T-helper 1 cell treated with Interleukin-12 subunit alpha and Interleukin-12 subunit beta and Interleukin-4 antibody, amounts not matched to agents 30 ng/mL and 1 ng/mL, for 36 hours (primary cell): ENCODE measurements at regions not wholly inside any gene's neighbourhood (a gene's known extent, or its start where the extent isn't known, plus 50 kb on each side); places are given as distances from the start of the nearest gene placed in this dataset.
"Not testable (repeated sequence)": the region's sequence is repeated elsewhere in the genome, so short reads cannot be mapped to it uniquely, and the experiment has no call there.

ENCODE experiments used
- intact Hi-C: fragments of 100-400 bp; cut with micrococcal nuclease; formaldehyde crosslinking; loops from one replicate; pipeline ENCODE4 v1.15.1; 2024

GRCh38 chr9:71514344-71514975 is 253.9 kb downstream of the CEMIP2 start:
- intact Hi-C loops = no loop called here

- intact Hi-C loops = no loop called here
Observed at GRCh38 chr9:71509054-71509453, 259.3 kb downstream of the CEMIP2 start.

- intact Hi-C loops = not testable (repeated sequence)
Observed at GRCh38 chr9:71508141-71508540, 260.2 kb downstream of the CEMIP2 start.

- intact Hi-C loops = no loop called here
Observed at GRCh38 chr9:71506821-71507220, 261.5 kb downstream of the CEMIP2 start.

GRCh38 chr9:71504636-71505035 is 263.7 kb downstream of the CEMIP2 start:
- intact Hi-C loops = no loop called here

GRCh38 chr9:71498691-71499090 is 269.6 kb downstream of the CEMIP2 start:
- intact Hi-C loops = no loop called here

GRCh38 chr9:71490810-71491209 is 277.5 kb downstream of the CEMIP2 start:
- intact Hi-C loops = no loop called here

- intact Hi-C loops = no loop called here
Observed at GRCh38 chr9:71487061-71487460, 281.3 kb downstream of the CEMIP2 start.

GRCh38 chr9:71485326-71485725 is 283.0 kb downstream of the CEMIP2 start:
- intact Hi-C loops = no loop called here

GRCh38 chr9:71483436-71483835 is 284.9 kb downstream of the CEMIP2 start:
- intact Hi-C loops = no loop called here

GRCh38 chr9:71479621-71480020 is 288.7 kb downstream of the CEMIP2 start:
- intact Hi-C loops = no loop called here

- intact Hi-C loops = no loop called here
Observed at GRCh38 chr9:71472400-71472799, 295.9 kb downstream of the CEMIP2 start.

- intact Hi-C loops = no loop called here
Observed at GRCh38 chr9:71465392-71465791, 302.9 kb downstream of the CEMIP2 start.

- intact Hi-C loops = no loop called here
Observed at GRCh38 chr9:71459082-71459481, 309.2 kb downstream of the CEMIP2 start.

GRCh38 chr9:71446473-71447411 is 321.6 kb downstream of the CEMIP2 start:
- intact Hi-C loops = loop anchor here (5.0 kb wide), 1 partner anchor 321 kb away; the partner anchor contains the start of gene CEMIP2

- intact Hi-C loops = loop anchor here (5.0 kb wide), 1 partner anchor 321 kb away; the partner anchor contains the start of gene CEMIP2
Observed at GRCh38 chr9:71446106-71446472, 322.2 kb downstream of the CEMIP2 start.

GRCh38 chr9:71442937-71443336 is 321.5 kb upstream of the TRPM3 start:
- intact Hi-C loops = no loop called here

GRCh38 chr9:71441266-71441665 is 319.8 kb upstream of the TRPM3 start:
- intact Hi-C loops = no loop called here

GRCh38 chr9:71431931-71432330 is 310.5 kb upstream of the TRPM3 start:
- intact Hi-C loops = no loop called here

GRCh38 chr9:71407341-71407740 is 285.9 kb upstream of the TRPM3 start:
- intact Hi-C loops = not testable (repeated sequence)

- intact Hi-C loops = no loop called here
Observed at GRCh38 chr9:71403106-71403505, 281.7 kb upstream of the TRPM3 start.

- intact Hi-C loops = no loop called here
Observed at GRCh38 chr9:71393005-71393404, 271.6 kb upstream of the TRPM3 start.

- intact Hi-C loops = no loop called here
Observed at GRCh38 chr9:71384343-71384742, 262.9 kb upstream of the TRPM3 start.
